ENCODE measurements at regions not wholly inside any gene's neighbourhood (a gene's known extent, or its start where the extent isn't known, plus 50 kb on each side); places are given as distances from the start of the nearest gene placed in this dataset.

- TF ChIP-seq CTCF (IDR thresholded peaks at IDR 0.05) (no peak), POLR2A (IDR thresholded peaks at IDR 0.05) (no peak), POLR2AphosphoS5 (IDR thresholded peaks at IDR 0.05) (no peak)
Observed at GRCh38 chr1:241411056-241411775, 54.2 kb upstream of the RGS7 start.

All from upper lobe of left lung (tissue), 4 donors.